Omental fat pad (tissue), 3 donors: ENCODE measurements at regions not wholly inside any gene's neighbourhood (a gene's known extent, or its start where the extent isn't known, plus 50 kb on each side); places are given as distances from the start of the nearest gene placed in this dataset.

ENCODE experiments used
- ATAC-seq: fragments of 150-250 bp; one replicate; pipeline ENCODE4 v1.9.1; 2016; ENCODE audit warnings: mild to moderate bottlenecking, moderate library complexity; ENCODE audit not compliant: low FRiP score
- DNase-seq: peaks from one replicate; pipeline ENCODE4 v3.0.0-alpha.2; 2019; ENCODE audit warnings: low spot score
- TF ChIP-seq, protein P1 (sequence below), 3 donors: fragments of 450-650 bp; IDR thresholded peaks; one replicate each; pipeline ENCODE4 v1.5.1; 2016 to 2017; ENCODE audit warnings: antibody characterized with exemption in 3 of 3, mild to moderate bottlenecking in 3 of 3, moderate library complexity in 2 of 3

DNA sequence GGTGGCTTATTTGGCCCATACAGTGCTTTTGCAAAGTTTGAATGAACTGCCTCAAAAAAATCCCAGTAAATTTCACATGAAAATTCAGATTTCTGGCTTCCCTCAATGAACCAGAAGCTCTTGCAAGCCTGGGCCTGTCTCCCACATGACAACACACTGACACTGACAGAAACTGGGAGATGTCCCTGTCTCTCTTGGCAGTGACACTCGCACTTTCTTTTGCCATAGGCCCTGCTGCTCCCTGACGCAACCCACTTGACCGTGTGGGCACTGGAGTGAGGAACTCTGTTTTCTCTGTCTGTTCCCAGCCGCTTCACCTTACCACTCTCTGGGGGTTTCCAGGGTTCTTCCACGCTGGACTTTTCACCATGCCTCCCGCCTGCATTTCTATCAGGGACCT, 524.5 kb downstream of the SHQ1 start:
- TF ChIP-seq, protein P1, sequence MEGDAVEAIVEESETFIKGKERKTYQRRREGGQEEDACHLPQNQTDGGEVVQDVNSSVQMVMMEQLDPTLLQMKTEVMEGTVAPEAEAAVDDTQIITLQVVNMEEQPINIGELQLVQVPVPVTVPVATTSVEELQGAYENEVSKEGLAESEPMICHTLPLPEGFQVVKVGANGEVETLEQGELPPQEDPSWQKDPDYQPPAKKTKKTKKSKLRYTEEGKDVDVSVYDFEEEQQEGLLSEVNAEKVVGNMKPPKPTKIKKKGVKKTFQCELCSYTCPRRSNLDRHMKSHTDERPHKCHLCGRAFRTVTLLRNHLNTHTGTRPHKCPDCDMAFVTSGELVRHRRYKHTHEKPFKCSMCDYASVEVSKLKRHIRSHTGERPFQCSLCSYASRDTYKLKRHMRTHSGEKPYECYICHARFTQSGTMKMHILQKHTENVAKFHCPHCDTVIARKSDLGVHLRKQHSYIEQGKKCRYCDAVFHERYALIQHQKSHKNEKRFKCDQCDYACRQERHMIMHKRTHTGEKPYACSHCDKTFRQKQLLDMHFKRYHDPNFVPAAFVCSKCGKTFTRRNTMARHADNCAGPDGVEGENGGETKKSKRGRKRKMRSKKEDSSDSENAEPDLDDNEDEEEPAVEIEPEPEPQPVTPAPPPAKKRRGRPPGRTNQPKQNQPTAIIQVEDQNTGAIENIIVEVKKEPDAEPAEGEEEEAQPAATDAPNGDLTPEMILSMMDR (IDR thresholded peaks at IDR 0.05), result no peak
- no peak for ATAC-seq
- DNase-seq, result no peak

DNA sequence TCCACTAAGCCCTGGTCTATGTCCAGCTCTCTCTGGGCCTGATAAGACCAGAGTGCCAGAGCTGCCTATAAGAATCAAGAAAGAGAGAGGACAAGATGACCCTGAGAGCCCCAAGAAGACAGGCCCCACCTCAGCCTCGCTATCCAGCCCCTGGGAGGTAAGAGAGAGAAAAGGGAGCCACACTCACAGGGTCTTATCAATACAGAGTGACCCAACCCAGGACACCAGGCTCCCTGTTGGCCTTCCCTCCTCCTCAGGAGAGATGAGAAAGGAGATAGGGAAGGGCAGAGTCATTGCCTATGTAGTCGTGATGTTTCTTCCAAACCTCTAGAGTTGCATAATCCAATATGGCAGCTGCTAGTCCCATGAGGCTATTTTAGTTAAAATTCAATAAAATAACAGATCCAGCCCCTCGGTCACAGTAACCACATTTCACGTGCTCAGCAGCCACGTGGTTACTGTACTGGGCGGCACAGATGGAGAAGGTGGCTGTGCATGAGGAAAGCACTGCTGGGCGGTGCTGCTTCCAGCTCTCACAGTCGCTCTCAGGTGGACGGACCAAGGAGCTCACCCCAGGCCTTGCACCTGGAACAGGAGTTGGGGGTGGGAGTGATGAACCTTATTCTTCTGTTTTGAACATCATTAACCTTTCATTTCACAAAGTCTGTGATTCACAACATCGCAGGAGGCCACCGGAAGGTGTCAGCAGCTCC, 525.8 kb downstream of the SHQ1 start:
- TF ChIP-seq, protein P1 (IDR thresholded peaks at IDR 0.05), result no peak
- no peak for DNase-seq
- ATAC-seq, result no peak

DNA sequence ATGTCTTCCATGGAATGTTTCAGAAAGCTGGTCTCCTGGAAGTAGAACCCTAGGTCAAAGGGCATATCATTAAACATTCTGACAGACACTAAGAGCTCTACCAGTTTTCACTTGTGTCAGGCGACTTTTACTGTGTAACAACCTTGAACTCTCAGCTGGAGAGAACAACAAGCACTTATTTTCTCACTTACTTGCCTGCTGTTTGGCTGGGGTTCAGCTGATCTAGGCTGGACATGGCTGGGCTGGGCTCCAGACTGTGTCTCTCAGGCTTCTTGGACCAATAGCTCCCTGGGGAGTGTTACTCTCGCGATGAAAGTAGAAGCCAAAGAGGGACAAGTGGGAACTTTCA, 527.3 kb downstream of the SHQ1 start:
- ATAC-seq (no peak), DNase-seq (no peak)
- TF ChIP-seq, protein P1 (IDR thresholded peaks at IDR 0.05), result no peak

DNA sequence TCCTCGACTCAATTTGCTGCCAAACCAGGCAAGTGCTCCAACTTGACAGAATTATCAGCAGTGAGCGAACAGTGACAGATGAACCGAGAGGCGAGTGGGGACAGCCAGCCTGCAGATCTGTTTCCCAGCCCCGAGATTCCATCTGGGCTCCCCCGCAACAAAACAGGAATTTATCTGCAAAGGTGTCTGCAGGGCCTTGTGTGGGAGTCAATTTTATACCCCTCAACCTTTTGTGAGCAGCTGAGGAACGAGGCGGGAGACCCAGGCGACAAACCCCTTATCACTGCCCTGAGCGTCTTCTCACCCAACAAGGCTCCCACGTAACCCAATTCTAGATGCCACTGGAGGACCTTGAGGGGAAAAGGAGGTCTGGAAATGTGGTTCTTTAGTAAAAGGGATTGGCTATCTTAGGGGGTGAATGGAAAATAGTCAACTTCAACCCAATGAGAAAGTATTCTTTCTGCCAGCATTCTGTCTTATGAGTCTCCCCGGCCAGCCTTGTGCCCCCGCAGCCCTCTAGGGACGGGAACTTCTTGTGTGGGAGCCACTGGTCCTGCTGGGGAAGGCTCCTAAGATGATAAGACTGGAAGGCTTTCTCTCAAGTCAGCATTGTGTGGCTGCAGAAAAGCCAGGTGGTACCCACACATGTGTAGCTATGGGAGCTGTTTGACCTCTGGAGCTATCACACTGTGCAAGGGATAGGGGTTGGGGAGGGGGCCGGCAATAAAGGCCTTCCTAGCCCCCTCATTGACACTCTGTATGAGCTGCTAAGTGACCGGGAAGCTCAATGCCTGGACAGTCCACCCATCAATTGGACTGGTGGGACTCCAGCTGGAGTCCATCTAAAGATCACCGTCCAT, 527.9 kb downstream of the SHQ1 start:
- DNase-seq (no peak), ATAC-seq (no peak)
- TF ChIP-seq, protein P1 (IDR thresholded peaks at IDR 0.05), result no peak

DNA sequence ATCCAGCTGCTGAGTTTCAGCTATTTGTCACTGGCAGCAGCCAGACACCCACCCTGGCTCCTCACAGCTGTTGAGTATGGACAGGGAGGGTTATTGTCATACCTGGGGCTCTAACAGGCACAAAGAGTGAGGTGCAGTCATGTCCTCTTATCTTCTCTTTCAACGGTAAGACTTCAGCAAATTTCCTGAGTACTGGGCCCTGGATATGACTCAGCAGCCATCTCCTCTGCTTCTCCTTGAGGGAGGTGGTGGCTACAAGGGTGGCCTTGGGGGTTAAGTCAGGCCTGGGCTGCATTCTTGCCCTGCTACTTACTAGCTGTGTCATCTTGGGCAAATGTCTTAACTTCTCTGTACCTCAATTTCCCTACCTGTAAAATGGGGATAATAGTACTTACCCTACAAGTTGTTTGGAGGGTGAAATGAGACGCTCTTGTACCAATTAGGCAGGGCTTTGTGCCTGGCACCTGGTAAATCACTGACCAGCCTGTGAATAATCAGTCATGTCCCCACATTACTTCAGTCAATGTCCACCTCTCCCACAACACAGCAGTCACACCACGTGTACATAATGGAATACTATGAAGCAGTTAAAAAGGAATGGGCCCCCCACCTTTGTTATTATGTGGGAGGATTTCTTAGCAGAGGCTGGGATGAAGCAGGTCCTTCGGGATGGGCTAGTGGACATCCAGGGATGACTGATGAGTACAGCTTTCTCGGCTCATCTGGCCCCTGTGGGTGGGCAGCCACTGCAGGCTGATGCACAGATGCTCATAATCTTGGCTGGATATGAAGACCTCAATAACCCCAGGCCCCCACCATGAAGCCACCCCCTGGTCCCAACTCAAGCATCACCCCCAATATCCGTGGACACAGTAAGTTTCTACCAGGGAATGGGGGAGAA, 528.8 kb downstream of the SHQ1 start:
- no peak for ATAC-seq
- TF ChIP-seq, protein P1 (IDR thresholded peaks at IDR 0.05), result no peak
- DNase-seq, result no peak

DNA sequence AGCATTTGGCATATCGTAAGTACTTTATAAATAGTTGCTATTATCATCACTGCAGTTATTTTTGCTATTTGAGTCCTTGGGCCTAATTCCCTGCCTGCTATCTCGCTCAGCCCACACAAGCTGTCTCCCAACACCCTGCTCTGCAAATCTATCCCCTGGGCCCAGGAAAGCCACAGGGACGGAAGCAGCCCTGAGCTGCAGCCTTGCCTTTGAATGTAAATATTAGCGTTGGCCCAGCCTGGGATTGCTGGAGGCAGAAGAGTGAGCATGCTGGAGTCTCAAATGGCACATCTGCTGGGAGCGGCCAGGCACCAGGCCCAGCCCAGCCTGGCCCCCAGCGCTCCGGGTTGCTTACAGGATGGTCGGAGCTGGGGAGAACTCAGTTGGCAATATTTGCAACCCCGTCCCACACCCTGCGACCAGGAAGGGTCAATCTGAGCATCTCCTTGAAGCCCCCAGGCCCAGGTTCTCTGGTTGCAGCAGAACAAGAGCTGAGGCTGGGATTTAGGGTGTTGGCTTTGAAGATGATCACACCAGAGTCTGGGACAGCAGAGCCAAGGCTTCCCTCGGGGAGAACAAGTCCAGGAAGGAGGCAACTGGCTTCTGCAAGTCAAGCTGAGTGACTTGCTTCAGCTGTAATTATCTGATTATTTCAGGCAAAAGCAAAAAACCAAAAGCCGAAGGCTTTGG, 529.6 kb downstream of the SHQ1 start:
- TF ChIP-seq, protein P1 (IDR thresholded peaks at IDR 0.05), result no peak
- DNase-seq, result no peak
- ATAC-seq, result no peak
